ENCODE measurements at regions not wholly inside any gene's neighbourhood (a gene's known extent, or its start where the extent isn't known, plus 50 kb on each side); places are given as distances from the start of the nearest gene placed in this dataset.

GRCh38 chr2:11983401-11983800 lies 237.0 kb downstream of the LPIN1 start:
- TF ChIP-seq, protein P1, sequence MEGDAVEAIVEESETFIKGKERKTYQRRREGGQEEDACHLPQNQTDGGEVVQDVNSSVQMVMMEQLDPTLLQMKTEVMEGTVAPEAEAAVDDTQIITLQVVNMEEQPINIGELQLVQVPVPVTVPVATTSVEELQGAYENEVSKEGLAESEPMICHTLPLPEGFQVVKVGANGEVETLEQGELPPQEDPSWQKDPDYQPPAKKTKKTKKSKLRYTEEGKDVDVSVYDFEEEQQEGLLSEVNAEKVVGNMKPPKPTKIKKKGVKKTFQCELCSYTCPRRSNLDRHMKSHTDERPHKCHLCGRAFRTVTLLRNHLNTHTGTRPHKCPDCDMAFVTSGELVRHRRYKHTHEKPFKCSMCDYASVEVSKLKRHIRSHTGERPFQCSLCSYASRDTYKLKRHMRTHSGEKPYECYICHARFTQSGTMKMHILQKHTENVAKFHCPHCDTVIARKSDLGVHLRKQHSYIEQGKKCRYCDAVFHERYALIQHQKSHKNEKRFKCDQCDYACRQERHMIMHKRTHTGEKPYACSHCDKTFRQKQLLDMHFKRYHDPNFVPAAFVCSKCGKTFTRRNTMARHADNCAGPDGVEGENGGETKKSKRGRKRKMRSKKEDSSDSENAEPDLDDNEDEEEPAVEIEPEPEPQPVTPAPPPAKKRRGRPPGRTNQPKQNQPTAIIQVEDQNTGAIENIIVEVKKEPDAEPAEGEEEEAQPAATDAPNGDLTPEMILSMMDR (IDR thresholded peaks at IDR 0.05), result no peak
- TF ChIP-seq POLR2A (IDR thresholded peaks at IDR 0.05), result no peak
